Skin epidermis (tissue), 12 donors: ENCODE measurements at regions not wholly inside any gene's neighbourhood (a gene's known extent, or its start where the extent isn't known, plus 50 kb on each side); places are given as distances from the start of the nearest gene placed in this dataset.
A peak's percentile ranks its signal among the peaks of the same experiment; 100 is the strongest.

Experiments
- H3K27ac ChIP-seq, 21 experiments: fragments of 200-600 bp; sonication (generic) in 11 of 21; one replicate each; pipeline ENCODE4 v1.5.0; 2020; ENCODE audit warnings: mild to moderate bottlenecking in 3 of 21, inconsistent platforms in 2 of 21, moderate library complexity in 2 of 21
- H3K4me3 ChIP-seq, 7 experiments: fragments of 200-600 bp; sonication (generic) in 2 of 7; one replicate each; pipeline ENCODE4 v1.5.0; 2020; ENCODE audit warnings: inconsistent platforms in 2 of 7, mild to moderate bottlenecking in 2 of 7, moderate library complexity in 1 of 7

DNA sequence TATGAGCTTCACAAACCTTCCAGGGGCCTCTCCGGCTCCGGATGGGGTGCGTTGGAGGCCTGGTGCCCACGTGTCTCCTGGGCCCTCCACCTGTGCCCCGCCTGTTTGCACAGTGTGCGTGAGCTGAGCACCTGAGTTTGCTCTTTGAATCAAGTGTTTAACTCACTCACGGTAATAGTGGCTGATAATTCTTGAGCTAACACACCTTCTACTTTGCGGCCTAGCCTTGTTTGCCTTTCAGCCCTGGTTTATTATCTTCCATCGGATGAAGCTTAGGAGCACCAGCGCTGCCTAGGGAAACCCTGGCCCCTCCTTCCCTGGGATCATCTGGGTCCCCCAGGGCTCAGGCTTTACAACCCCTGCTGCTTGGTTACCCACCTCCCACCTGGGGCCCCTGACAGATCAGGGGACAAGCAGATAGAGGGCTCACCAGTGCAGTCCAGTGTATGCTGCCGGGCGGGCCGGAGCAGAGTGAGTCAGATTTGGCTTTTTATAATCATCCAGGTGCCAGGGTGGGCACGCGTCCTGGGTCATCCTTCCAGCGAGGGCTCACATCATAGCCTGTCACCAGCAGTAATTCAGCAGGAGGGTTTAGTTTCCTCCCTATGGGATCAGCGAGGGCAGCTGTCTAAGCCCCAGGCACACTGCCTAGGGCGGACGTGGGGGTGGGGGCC, 62.8 kb upstream of the RFLNA start:
- Histone ChIP-seq H3K27ac (no peak overlapping the region), H3K4me3 (no peak overlapping the region)

DNA sequence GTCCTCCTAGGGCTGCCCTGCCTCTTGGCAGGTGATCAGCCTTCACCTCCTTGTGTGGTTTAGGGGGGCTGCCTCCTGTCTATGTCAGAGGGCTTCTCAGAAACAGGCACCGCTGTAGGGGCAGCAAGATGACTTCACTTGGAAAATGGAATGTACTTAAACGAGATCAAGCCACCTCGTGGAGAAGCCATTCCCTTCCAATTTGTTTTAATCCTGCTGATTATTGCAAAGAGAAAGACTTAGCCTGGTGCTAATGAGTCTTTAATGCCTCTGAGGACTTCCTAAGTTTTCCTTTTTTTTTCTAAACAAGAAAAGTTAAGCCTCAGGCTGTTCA, 62.3 kb upstream of the RFLNA start:
- Histone ChIP-seq H3K27ac (no peak overlapping the region), H3K4me3 (no peak overlapping the region)

DNA sequence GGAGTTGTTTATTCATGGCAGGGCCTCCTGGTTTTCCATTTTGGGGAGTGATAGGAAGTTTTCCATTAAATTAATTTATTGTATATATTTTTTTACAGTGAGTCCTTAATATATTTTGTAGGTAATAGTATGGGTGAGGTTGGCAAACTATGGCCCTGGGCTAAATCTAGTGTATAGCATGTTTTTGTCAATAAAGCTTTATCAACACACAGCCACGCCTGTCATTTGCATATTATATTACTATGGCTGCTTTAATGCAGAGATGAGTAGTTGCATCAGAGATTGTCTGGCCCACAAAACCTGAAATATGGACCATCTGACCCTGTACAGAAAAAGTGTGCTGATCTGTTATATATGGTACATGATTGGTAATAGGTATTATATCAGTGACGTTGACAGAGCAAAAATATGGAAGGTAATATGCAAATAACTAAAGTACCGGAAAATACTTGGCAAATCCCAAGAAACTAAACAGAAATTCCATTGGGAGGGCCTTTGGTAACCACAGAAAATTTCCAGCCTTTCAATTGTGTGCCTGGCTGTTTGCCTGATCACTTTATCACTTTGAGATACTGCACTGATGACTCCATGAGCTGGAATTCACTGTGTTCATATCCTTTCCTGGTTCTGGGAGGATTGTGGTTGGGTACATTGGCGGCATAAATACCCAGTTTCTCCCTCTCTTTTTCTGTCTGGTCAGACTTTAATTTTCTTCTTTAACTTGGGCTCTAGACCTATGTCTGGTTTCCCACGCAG, 61.7 kb upstream of the RFLNA start:
- Histone ChIP-seq H3K27ac (peak overlapping the region in 1 of 21 experiments; percentile 6), H3K4me3 (no peak overlapping the region)

DNA sequence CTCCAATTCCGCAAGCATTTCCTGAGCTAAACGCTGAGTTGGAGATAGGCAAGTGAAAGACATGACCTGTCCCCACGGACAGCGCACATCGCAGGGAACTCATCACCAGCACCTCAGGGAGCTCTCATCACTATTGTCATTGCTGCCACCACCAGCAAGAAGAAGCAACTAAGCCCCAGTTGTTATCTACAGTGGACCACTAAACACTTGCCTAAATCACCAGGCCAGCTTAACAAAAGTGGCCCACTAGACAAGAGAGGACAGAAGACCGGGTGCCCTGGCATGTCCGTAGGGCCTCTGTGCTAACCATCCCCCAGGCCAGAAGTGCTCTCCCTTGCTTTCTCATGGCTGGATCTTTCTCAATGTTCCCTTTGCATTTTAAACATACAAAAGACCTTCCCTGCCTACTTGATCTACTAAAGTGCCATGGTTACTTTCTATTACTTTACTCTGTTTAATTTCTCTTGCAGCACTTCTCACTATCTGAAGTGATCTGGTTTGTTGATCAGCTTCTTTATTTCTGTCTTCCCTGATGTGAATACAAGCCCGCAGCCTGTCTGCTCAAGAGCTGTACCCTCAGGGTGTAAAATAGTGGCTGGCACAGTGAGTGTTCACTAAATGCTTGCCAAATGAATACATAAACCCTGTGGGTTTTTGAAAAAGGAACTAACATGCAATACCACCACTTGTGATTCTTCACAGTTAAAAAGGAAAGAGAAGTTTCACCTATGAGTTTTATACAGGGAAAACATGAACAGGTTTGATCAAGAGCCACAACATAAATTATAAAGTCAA, 60.9 kb upstream of the RFLNA start:
- H3K27ac ChIP-seq, result peak overlapping the region in 2 of 21 experiments; percentile 6 to 20
- no peak overlapping the region for H3K4me3 ChIP-seq

DNA sequence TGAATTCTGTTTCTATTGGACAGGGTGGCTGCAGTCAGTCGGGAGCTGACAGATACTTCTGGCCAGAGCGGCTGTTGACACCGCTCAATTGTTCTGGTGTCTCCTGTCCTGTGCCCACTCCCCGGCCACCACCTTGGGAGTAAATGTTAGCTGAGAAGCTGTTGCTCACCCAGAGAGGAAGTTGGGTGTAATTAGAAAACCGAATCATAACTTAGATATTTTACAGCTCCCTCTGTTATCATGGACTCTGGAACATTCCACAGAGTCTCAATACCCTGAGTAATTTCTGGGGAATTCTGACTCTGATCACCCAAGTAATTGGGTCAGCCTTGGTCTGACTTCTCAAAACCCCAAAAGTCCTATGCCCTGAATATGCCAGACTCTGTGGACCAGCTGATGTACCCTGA, 58.3 kb upstream of the RFLNA start:
- Histone ChIP-seq H3K4me3 (no peak overlapping the region), H3K27ac (no peak overlapping the region)

DNA sequence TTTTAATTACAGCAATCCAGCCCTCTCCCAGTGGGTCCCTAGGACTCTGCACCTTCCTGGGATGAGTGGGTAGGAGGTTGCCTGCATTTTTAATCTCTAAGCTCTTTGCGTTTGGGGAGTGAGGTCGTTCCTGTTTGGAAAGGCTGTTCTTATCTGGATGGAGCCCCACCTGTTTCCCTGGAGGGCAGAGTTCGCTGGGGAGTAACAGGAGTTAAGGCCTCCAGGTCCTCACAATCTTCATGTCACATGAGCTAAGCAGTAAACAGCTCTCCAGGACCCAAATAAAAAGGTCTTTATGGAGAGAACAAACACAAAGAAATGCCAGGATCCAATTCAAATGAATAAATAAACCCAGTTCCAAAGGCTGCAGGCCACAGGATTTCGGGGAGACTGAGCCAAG, 56.0 kb upstream of the RFLNA start:
- no peak overlapping the region for H3K27ac ChIP-seq
- no peak overlapping the region for H3K4me3 ChIP-seq

DNA sequence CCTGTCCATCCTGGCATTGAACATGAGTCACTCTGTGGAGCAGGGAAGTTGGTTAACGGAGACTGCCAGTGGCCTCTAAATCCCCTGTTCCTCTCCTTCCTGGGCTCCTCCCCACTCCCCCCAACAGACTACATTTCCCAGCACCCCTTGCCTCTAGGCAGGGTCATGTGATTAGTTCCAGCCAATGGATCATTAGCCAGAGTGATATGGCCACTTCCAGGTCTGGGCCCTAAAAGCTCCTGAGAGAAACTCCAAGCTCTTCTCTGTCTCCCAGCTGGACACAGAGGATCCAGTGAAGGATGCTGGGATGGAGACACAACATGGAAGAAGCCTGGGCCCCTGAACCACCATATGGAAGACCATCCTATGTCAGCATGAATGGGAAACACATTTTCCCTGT, 54.4 kb upstream of the RFLNA start:
- Histone ChIP-seq H3K27ac (no peak overlapping the region), H3K4me3 (no peak overlapping the region)

DNA sequence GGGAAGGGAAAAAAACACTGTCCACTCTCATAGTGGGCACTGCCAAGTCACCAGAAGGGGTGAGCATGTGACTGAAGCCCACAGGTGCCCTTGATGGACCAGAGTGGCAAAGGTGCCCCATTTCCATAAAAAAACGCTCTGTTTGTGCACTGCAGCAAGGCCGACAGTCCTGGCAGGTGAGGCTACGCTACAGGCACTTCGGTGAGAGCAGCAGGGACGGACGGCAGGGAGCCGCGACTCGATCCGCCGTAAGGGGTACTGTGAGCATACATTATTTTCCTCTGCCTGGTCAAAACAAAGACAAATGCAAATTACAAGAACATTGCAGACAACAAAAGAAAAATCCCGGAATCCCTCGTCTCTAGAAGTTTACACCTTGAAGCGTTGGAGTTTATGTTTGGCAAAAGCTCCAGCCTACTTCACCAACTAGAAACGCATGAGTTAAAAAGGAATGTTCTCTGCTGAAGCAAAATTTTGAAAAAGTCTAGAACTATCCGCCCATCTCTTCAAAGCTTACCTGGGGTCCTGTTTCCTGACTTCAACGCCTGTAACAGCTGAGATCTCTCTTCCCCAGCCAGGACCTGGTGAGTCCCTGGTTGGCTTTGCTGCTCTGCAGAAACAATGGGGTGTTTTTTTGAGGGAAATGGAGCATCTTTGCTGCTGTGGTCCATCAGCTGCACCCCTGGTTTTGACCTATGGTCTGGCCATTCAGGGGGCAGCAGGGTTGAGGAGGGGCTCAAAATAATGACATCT, 52.9 kb upstream of the RFLNA start:
- Histone ChIP-seq H3K27ac (no peak overlapping the region), H3K4me3 (no peak overlapping the region)

DNA sequence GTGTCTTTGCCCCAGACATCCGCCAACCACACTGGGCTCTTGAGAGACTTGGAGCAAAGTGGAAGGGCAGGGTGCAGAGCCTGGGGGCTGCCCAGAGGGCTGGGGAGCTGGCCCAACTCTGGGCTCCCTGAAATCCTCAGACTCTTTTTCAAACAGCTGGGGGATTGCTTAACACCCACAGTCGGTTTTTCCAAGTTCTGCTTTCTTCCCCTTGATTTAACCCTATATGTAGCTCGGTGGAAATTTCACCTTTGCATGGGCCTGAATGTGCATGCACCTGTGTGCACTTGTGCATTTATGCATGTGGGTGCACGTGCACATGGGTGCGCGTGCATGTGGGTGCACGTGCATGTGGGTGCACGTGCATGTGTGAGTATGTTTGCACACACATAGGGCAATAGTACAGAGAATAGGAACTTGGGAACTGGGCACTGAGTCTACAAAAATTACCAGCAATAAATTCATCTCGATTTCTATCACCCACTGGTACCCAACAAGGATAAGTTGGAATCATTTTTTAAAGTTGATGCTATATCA, 52.3 kb upstream of the RFLNA start:
- Histone ChIP-seq H3K4me3 (no peak overlapping the region), H3K27ac (no peak overlapping the region)

DNA sequence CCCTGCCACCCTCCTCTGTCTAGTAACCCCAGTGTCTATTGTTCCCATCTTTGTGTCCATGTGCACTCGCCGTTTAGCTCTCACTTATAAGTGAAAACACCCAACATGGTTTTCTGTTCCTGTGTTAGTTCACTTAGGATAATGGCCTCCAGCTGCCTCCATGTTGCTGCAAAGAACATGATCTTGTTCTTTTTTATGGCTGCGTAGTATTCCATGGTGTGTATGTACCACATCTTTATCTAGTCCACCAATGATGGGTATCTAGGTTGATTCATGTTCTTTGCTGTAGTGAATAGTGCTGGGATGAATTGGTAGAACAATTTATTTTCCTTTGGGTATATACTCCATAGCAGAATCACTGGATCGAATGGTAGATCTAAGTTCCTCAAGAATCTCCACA, 51.0 kb upstream of the RFLNA start:
- no peak overlapping the region for H3K4me3 ChIP-seq
- no peak overlapping the region for H3K27ac ChIP-seq
